Amygdala (tissue), 56 donors: ENCODE measurements at regions not wholly inside any gene's neighbourhood (a gene's known extent, or its start where the extent isn't known, plus 50 kb on each side); places are given as distances from the start of the nearest gene placed in this dataset.

Source experiments
- DNase-seq, 56 donors: peaks; one replicate each; lab custom pipeline; 2025; lab: John Stamatoyannopoulos, UW

DNA sequence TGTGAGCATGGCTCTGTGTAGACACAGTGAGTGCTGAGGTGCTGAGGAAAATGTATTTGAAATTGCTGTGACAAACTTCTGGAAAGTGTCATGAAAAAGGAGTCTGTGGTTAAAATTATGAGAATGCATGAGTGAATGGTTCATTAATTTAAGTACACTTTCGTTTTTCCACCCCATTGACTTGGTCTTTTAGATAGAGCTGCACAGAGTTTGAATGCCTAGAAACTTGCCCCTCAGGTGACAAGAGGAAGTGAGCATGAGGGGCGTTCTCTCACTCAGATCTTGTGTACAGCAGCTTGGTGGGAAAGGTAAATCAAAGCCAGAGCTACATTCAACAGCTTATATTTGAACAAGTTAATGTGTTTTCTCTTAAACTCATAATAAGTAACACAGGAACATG lies 296.8 kb downstream of the WDR72 start:
- DNase-seq, result no peak

DNA sequence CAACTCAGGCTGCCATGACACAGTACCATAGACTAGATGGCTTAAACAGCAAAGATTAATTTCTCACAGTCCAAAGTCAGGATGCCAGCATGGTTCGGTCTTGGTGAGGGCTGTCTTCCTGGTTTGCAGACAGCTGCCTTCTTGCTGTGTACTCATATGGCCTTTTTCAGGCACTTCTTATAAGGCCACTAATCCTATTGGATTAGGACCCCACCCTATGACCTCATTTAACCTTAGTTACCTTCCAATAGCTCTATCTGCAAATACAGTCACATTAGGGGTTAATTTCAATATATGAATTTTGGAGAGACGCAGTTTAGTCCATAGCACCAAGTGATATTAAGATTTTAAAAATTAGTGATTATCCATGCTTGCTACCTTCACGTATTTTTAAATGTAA lies 297.8 kb downstream of the WDR72 start:
- DNase-seq, result no peak

DNA sequence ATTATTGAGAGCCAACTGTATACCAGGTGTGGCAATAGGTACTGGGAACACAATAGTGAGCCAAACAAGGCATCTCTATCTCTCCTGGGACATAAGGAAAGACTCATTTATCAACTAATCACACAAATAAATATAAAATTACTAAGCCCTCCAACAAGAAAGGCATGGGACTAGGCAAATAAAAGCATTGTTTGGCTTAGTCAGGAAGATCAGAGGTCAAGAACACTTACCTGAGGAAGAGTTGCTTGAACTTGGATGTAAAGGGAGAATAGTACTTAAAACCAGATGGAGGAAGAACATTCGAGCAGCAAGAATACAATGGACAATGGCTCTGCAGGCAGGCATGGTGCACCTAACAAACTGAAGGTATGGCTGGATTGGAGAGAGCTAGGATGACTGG lies 300.7 kb downstream of the WDR72 start:
- DNase-seq, result no peak

DNA sequence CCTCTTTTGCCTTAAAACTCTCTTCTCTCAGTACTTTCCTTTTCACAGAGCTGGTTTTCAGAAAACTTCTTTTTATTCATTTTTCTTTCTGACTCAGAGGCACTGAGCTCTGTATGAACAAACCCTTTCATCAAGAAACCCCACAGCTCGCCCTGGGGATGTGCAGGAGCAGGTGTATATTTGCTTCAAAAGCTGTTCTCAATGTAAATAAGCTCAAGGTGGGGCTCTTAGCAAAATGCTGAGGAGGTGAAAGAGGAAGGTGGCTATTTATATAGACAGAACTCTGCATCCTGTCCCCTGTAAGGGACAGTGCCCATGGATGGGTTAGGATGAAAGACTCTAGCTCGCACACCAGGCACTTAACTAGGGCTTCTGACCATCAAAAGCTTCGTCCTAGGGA lies 302.0 kb downstream of the WDR72 start:
- DNase-seq, result no peak

DNA sequence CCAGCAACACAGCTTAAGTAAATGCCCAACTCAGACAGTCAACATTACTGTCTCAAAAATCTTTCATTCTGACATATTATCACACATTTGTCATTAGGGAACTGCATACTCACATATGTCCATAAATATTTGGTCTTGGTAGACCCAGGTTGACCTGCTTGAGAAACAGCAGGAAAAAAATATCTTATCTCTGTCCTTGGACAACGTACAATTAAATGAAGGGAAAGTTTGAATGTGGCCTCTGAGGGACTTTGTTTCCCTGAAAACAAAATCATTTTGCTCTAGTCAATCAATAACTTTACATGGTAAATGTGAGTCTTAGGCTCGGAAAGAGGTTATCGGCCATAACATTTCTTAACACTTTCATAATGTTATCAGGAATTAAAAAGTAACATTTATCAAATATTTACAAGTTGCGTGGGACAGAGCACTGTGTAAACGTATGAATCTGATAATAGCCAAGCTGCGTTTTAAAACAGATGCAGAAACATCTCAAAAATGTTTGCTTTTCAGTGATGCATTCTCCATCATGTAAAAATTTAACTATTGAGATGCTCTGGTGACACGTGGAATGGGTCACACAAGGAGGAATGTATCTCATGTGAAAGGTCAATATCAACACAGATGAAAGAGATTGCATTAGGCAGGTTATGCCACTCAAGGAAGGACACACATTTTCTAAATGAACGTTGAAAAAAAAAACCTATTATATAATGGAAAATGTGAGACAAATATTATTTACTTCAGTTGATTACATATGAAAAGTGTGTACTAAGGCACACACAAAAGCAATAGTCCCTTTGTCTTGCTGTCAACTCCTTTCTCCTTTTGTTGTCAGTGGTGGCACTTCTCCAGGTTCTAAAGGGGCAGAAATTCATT lies 304.4 kb downstream of the WDR72 start:
- DNase-seq, result no peak

DNA sequence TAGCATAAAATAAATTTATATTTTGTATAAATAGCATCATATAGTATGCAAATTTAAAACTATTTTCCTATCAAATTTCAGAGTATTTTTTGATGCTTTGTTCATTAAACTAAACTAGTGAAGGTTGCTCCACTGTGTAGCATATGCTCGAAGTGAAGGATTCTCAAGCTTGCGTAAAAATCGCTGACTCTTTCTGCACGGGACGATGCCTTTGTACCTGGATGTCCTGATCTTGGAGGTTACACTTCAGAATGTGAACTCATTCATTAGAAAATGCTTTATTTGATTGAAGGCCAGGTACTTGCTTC lies 305.0 kb downstream of the WDR72 start:
- no peak for DNase-seq

DNA sequence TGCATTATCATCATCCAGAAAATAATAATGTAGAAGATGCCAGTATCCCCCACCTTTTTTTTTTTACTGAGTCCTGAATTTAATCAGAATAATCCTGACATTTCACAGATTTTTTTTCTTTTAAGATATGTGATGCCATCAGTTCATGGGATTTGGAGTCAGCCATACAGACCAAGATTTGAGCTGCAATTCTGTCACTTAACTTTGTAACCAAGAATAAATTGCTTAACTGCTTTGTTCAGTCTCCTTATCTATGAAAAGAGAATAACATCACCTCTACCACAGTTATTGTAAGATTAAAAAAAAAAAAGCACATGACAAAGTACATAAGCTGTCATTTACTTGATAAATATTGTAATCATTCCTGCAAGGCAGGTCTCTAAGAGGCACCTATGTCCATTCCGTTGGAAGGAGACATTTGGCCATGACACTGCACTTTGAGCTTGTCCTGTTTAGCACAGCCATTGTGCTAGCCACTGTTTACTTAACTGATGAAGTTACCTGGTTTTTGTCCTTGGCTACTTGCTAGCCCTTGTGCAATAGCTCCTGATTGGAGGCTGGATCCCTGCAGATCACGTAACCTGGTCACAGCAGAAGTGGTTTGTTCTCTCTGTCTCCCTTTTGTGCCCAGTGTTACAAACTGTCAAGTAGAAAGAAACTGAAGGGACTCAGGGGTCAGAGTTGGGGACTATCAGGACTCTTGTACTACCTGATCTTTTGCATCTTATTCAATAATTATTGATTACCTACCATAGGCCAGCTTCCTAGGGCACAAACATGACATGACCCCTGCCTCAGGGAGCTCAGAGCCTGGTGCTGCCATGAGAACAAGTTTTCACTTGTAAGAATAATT lies 306.0 kb downstream of the WDR72 start:
- DNase-seq, result no peak

DNA sequence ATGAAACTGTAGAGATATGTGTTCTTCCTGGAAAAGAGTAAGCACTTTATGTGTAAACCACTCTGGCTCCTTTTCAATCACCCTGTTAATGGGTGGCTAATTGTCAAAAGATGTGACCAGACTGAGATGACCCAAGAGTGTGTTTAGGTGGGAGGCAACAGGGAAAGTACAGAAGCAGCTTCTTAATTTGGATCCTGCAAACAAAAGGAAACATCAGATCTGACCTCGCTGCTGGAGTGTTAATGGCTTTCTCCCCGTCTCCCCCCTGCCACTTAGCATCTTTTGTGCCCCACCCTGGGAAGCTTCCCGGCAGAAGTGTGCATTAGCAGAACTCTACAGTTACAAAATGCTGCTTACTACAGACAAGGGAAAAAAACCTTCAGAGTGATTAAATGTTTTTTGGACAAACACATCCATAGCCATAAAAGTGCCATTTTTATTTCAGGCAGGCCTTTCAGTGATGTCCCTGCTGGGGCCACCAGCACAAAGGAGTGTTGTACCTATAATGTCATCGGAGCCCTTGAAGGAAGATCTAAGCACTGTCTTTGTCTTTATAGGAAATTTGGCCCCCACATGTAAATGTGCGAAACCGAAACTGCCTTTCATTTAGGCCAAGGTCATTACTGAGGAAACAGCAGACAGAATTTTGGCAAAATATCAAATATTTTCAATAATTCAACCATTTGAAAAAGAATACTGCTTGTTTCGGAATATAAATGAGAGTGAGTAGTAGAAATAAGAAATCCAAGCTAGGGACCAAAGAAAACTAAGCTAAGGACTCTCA lies 311.0 kb downstream of the WDR72 start:
- no peak for DNase-seq

DNA sequence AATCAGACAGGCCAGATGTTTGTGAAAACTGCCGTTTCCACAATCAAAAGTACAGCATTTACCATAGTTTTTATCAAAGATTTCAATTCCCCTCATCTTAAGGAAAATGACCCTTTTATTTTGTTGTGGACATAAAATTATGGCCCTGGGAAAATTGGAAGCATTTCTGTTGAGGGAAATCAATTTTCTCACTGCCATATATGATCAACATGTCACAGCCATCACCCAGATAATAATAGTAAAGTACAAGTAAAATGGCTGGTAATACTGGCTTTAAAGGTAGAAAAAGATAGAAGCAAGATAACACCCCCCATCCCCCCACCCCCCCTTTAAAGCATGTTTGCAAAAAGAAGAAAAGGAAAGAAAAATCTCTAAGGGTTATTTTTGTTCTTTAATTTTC lies 311.7 kb downstream of the WDR72 start:
- DNase-seq, result no peak

DNA sequence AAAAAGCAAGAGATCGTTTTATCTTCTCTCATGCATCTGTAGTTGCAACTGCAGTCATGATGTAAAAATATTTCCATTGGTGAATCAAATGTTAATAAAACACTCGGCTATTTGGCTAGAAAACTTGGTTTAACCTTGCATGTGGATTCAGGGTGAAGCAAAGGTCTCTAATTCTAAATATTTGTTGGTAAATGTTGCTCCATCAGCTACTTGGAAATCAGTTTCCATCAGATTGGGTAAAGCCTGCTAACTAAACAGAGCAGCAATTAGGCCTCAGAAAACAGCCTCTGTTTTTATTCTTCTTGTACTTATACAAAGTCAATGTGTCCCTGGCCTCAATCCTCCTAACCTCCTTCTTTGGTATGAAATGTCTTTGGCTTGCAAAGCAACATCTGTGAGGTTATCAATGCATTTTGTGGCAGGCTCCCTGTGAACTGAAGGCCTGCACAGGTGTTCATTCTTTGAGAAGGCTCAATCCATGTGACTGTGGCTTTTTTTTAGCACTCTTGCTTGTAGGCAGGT lies 312.3 kb downstream of the WDR72 start:
- no peak for DNase-seq

DNA sequence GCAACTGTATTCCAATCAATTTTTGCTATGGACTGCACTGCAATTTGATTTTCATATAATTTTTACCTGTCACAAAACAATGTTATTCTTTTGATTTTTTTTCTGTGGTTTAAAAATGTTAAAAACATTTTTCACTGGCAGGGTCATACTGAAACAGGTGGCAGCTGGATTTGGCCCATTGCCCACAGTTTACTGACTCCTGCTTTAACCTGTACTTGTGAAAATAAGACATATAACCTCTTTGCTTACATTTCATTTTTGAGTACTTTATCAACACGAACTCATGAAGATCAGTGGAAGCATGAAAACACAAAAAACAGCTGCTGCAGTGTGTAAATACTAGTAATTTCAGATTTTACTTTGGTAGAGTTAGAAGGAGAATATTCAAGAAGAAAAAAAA lies 313.1 kb downstream of the WDR72 start:
- DNase-seq, result no peak

DNA sequence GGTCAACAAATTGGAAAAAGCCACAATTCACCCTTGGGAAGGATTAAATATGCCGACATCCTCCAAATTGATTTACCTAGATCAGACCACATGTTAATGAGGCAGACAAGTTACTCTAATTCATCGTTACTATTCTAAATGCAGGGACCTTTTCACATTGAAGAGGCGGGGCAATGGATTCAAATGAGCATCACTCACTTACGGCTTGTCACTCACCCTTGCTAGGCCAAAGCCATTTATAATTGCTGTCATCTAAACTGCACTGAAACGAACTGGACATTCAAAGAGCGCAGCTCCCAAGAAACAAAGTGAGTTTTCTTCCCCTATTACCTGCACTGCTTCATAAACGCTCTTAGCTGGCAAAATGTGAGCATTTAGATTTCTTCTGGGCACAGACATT lies 313.9 kb downstream of the WDR72 start:
- DNase-seq, result no peak

DNA sequence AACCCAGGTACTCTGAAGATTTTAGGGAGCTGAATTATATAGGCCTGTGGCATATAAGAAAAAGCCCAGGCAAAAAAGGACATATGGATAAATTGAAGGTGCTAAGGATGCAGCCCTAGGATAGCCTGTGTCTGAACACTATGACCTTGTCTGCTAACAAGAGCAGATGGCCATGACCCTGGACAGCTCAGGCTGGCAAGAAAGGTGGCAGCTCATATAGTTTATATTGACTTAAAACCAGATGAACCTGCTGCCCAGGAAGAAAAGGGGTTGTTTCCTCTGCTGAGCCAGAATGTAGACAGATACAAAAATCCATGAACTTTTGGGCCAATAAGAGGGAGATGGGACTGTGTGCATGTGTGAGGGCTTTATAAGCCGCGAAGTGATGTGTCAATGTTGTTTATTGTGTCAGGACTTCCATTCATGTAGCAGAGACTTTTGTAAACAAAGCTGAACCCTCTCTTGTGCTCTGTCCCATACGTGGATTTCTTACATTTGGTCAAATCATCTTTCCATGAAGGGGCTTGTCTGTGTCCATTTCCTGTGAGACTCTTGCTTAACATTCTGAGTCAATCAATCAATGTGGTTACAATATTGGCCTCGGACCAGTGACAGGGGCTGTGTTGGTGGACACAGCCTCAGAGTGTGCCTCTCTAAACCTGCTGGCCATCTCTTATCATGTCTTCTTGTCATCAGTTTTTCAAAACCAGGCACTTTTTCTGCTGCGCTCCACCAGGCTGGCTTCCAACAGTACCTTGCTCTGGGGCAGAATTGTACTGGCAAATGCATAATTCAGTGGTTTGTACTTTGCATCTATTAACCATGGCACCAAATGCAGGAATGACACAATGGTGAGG lies 321.2 kb downstream of the WDR72 start:
- no peak for DNase-seq

DNA sequence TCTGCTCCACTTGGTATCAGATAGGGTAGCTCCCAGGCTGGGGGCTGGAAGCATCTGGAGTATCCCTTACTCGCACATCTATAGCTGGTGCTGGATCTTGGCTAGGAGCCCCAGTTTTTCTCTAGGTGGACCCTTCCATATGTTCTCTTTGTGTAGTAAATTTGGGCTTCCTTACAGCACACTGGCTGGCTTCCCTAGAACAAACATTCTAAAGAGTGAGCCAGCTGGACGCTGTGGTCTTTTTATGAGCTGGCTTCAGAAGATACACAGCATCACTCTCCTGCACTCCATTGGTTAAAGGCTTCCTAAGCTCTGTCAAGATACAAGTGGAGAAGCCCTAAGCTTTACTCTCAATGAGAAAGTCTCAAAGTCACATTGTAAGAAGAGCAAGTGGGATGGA lies 322.1 kb downstream of the WDR72 start:
- DNase-seq, result no peak

DNA sequence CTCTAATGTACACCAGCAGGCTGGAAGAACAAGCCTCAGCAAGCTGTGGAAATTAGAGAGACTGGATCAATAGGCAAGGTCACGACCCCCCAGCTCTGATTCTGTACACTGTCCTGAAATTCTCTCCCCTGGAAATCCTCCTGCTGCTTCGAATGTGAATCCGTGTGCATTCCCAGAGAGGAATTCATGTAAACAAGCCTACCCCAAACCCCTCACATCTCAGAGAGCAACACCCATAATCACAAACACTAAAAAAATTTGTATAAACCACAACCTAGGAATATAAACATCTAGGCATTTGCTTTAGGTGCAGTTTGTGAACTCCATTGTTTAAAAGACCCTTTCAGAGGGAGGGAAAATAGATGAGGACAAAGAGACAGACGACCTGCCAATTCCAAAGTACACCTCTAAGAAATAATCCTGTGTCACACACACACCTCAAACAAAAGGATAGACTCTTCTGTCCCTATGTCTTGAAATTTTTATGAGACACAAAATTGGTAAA lies 325.2 kb downstream of the WDR72 start:
- no peak for DNase-seq

DNA sequence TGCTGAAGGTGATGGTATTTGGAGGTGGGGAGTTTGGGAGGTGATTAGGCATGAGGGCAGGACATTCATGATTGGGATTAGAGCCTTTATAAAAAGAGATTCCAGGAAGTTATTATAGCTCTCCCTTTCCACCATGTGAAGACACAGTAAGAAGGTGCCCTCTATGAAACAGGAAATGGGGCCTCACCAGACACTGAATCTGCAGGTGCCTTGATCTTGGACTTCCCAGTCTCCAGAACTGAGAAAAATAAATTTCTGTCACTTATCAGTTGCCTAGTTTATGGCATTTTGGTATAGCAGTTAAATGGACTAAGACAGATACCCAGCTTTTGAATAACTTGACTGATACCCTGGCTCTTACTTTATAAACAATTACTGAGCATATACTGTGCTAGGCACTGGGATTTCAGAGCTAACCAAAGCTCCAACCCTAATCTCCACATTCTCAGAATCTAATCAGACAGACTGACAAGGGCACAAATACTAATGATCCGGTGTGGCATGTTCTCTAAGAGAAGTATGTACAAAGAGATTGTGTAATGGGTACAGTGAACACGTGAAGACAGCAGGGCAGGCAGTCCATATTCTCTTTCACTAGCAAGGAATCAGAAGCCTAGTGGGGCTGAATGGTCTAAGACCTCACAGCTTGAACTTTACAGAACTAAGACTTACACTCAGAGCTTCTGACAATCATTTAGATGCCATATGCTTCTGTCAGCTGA lies 343.1 kb downstream of the WDR72 start:
- DNase-seq, result no peak

DNA sequence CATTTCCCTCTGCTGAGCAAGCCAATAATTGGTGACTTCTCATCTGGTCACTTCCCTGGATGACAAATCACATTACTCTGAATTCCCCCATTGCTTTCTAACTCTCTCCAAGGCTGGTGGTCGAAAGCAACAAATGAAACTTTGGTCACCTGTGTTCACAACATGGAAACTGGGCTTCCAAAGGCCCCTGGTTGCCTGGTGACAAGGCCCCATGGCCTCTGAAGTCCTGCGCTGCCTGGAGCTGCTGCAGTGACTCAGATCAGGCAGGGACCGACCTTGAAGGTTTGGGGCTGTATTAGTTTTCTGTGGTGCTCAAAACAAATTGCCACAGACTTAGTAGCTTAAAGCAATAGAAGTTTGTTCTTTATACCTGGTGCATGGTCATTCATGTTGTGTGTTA lies 345.3 kb downstream of the WDR72 start:
- no peak for DNase-seq

DNA sequence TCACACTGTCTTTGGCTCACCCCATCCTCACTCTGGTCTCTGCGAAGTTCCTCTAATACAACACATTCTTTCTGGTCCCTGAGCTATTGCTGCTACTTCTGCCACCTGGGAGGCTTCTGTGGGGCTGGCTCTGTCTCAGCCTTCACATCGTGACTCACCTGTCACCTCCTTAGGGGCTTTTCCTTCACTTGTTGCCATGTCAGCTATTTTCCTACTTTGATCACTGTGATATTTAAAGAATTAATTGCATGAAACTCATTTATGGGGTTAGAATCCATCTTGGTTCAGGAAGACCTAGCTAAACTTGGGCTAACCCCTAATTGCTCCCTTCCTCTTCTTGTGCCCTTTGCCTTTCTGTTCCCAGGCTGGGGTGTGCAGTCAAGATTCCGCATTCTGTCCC lies 346.9 kb downstream of the WDR72 start:
- no peak for DNase-seq

DNA sequence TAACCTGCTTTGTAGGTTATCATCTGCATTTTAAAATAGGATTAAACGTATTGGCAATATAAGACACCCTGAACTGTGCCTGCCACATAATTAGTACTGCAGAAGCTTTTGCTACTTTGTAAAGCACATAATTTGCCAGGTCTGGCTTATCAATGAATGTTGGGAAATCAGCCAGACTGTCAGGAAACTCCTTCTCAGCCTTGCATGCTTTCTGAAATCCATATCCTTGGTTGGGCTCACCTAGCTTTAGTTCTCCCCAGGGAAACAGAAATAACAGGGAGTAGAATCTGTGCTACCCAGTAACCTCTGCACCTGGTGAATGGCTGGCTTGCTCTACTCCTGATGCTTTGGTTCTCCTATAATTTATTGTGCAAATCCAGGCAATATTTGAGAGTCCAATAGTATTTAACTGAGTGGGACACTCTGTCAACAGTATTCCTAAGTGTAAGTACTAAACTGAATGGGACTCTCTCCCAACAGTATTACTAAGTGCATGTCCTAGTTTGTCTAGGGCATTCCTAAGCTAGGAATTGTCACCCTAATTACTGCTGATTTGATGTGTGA lies 354.5 kb downstream of the WDR72 start:
- no peak for DNase-seq
